ENCODE measurements at regions not wholly inside any gene's neighbourhood (a gene's known extent, or its start where the extent isn't known, plus 50 kb on each side); places are given as distances from the start of the nearest gene placed in this dataset.
"Not testable (repeated sequence)": the region's sequence is repeated elsewhere in the genome, so short reads cannot be mapped to it uniquely, and the experiment has no call there.

GRCh38 chr7:39824456-39825200, 125.4 kb upstream of the CDK13 start:
- DNase-seq (ENCODE audit: low spot score) = no peak
- no peak for ATAC-seq

GRCh38 chr7:39825401-39825980, 124.6 kb upstream of the CDK13 start:
- no peak for ATAC-seq
- no peak for DNase-seq (ENCODE audit: low spot score)

- ATAC-seq (no peak), DNase-seq (ENCODE audit: low spot score) (no peak)
These were observed 123.9 kb upstream of the CDK13 start for GRCh38 chr7:39826166-39826565.

GRCh38 chr7:39827571-39827970, 122.5 kb upstream of the CDK13 start:
- no peak for DNase-seq (ENCODE audit: low spot score)
- ATAC-seq = no peak

GRCh38 chr7:39829028-39829427, 121.0 kb upstream of the CDK13 start:
- DNase-seq (ENCODE audit: low spot score) (no peak), ATAC-seq (no peak)

GRCh38 chr7:39832519-39833085, 117.5 kb upstream of the CDK13 start:
- no peak for ATAC-seq
- DNase-seq (ENCODE audit: low spot score) = no peak

- peak; percentile 91 for ATAC-seq
- peak; percentile 49 for DNase-seq (ENCODE audit: low spot score)
These were observed 116.8 kb upstream of the CDK13 start for GRCh38 chr7:39833180-39833799.

- ATAC-seq; DNase-seq (ENCODE audit: low spot score): not testable (repeated sequence)
These were observed 116.0 kb upstream of the CDK13 start for GRCh38 chr7:39833865-39834634.

- ATAC-seq (peak; percentile 17), DNase-seq (ENCODE audit: low spot score) (no peak)
These were observed 111.7 kb upstream of the CDK13 start for GRCh38 chr7:39838326-39838725.

GRCh38 chr7:39845006-39845405, 105.0 kb upstream of the CDK13 start:
- ATAC-seq (no peak), DNase-seq (ENCODE audit: low spot score) (no peak)

GRCh38 chr7:39847227-39847626, 102.8 kb upstream of the CDK13 start:
- DNase-seq (ENCODE audit: low spot score) (no peak), ATAC-seq (no peak)

GRCh38 chr7:39851466-39852045, 98.5 kb upstream of the CDK13 start:
- ATAC-seq (no peak), DNase-seq (ENCODE audit: low spot score) (no peak)

- not testable (repeated sequence) for DNase-seq (ENCODE audit: low spot score)
- ATAC-seq = peak; percentile 82
These were observed 95.3 kb upstream of the CDK13 start for GRCh38 chr7:39854616-39855324.

GRCh38 chr7:39855325-39855674, 94.8 kb upstream of the CDK13 start:
- ATAC-seq = no peak
- no peak for DNase-seq (ENCODE audit: low spot score)

- not testable (repeated sequence) for DNase-seq (ENCODE audit: low spot score); ATAC-seq
These were observed 86.3 kb upstream of the CDK13 start for GRCh38 chr7:39863675-39864322.

- DNase-seq (ENCODE audit: low spot score); ATAC-seq: not testable (repeated sequence)
These were observed 80.1 kb upstream of the CDK13 start for GRCh38 chr7:39869888-39870522.

- not testable (repeated sequence) for ATAC-seq; DNase-seq (ENCODE audit: low spot score)
These were observed 78.4 kb upstream of the CDK13 start for GRCh38 chr7:39871610-39872009.

- DNase-seq (ENCODE audit: low spot score) (no peak), ATAC-seq (no peak)
These were observed 69.5 kb upstream of the CDK13 start for GRCh38 chr7:39880556-39880955.

- ATAC-seq (no peak), DNase-seq (ENCODE audit: low spot score) (no peak)
These were observed 67.8 kb upstream of the CDK13 start for GRCh38 chr7:39882148-39882784.

All from left lobe of liver (tissue), 2 donors.